ENCODE measurements at regions not wholly inside any gene's neighbourhood (a gene's known extent, or its start where the extent isn't known, plus 50 kb on each side); places are given as distances from the start of the nearest gene placed in this dataset.
"Not testable (repeated sequence)": the region's sequence is repeated elsewhere in the genome, so short reads cannot be mapped to it uniquely, and the experiment has no call there.

GRCh38 chr3:144746631-144747030 lies 775.0 kb downstream of the DIPK2A start:
- Mint-ChIP-seq H3K36me3 (ENCODE audit: low read depth) (no peaks in the 10 kb centered on the region), H3K4me3 (no peak overlapping the region), H3K4me1 (ENCODE audit: low read depth) (no peaks in the 10 kb centered on the region), H3K9me3 (peaks cover 3% of the 10 kb centered on the region), H3K27ac (no peak overlapping the region), H3K27me3 (no peaks in the 10 kb centered on the region)
- Histone ChIP-seq H3K4me3 (ENCODE audit: low read length) (no peak overlapping the region), H3K9me3 (ENCODE audit: control insufficient read depth in 1 of 2, insufficient read depth in 1 of 2, low read length in 2 of 2) (peaks cover 0 to 13% of the 10 kb centered on the region in 2 experiments), H3K36me3 (ENCODE audit: insufficient read depth, low read length) (no peaks in the 10 kb centered on the region), H3K4me1 (ENCODE audit: insufficient read depth, low read length) (no peaks in the 10 kb centered on the region), H3K27me3 (ENCODE audit: control insufficient read depth in 1 of 2, insufficient read depth in 2 of 2, low read length in 2 of 2) (no peaks in the 10 kb centered on the region), H3K27ac (ENCODE audit: low read depth in 1 of 2, low read length in 2 of 2) (no peak overlapping the region)
- ChIA-PET POLR2A (interaction anchor here (0.6 kb wide), 1 partner anchor 26 kb away, joined by 3 read pairs; no protein-coding TSS in a partner anchor), CTCF (no interaction called here)
- DNase-seq (no peak), ATAC-seq (ENCODE audit: poor library complexity) (no peak)
- no peak for TF ChIP-seq CTCF (IDR thresholded peaks at IDR 0.05)
- intact Hi-C loops (cut with DNase I, micrococcal nuclease) = no loop called here

GRCh38 chr3:144749536-144750253 lies 778.1 kb downstream of the DIPK2A start:
- intact Hi-C loops (cut with DNase I, micrococcal nuclease); H3K36me3 ChIP-seq (ENCODE audit: insufficient read depth, low read length); H3K4me3 ChIP-seq (ENCODE audit: low read length); H3K4me1 Mint-ChIP-seq (ENCODE audit: low read depth); H3K9me3 Mint-ChIP-seq; H3K27me3 Mint-ChIP-seq; H3K4me1 ChIP-seq (ENCODE audit: insufficient read depth, low read length); POLR2A ChIA-PET; H3K27ac Mint-ChIP-seq; ATAC-seq (ENCODE audit: poor library complexity); H3K27me3 ChIP-seq (ENCODE audit: control insufficient read depth in 1 of 2, insufficient read depth in 2 of 2, low read length in 2 of 2); H3K27ac ChIP-seq (ENCODE audit: low read depth in 1 of 2, low read length in 2 of 2); CTCF ChIA-PET; H3K36me3 Mint-ChIP-seq (ENCODE audit: low read depth); DNase-seq; H3K4me3 Mint-ChIP-seq: not testable (repeated sequence)
- peaks cover 0 to 13% of the 10 kb centered on the region in 2 experiments for H3K9me3 ChIP-seq (ENCODE audit: control insufficient read depth in 1 of 2, insufficient read depth in 1 of 2, low read length in 2 of 2)

GRCh38 chr3:144754076-144754783 lies 782.6 kb downstream of the DIPK2A start:
- Histone ChIP-seq H3K27me3 (ENCODE audit: control insufficient read depth in 1 of 2, insufficient read depth in 2 of 2, low read length in 2 of 2) (no peaks in the 10 kb centered on the region), H3K4me1 (ENCODE audit: insufficient read depth, low read length) (no peaks in the 10 kb centered on the region), H3K9me3 (ENCODE audit: control insufficient read depth in 1 of 2, insufficient read depth in 1 of 2, low read length in 2 of 2) (peaks cover 0 to 13% of the 10 kb centered on the region in 2 experiments), H3K36me3 (ENCODE audit: insufficient read depth, low read length) (no peaks in the 10 kb centered on the region), H3K4me3 (ENCODE audit: low read length) (no peak overlapping the region), H3K27ac (ENCODE audit: low read depth in 1 of 2, low read length in 2 of 2) (no peak overlapping the region)
- ATAC-seq (ENCODE audit: poor library complexity) = no peak
- DNase-seq = no peak
- no peaks in the 10 kb centered on the region for H3K9me3 Mint-ChIP-seq
- no peak for TF ChIP-seq CTCF (IDR thresholded peaks at IDR 0.05)
- ChIA-PET CTCF (interaction anchor here (1.1 kb wide), 1 partner anchor 10 kb away, joined by 3 read pairs; no protein-coding TSS in a partner anchor), POLR2A (no interaction called here)
- no peak overlapping the region for H3K27ac Mint-ChIP-seq
- H3K36me3 Mint-ChIP-seq (ENCODE audit: low read depth) = no peaks in the 10 kb centered on the region
- intact Hi-C loops (cut with DNase I, micrococcal nuclease) = no loop called here
- H3K4me3 Mint-ChIP-seq = no peak overlapping the region
- no peaks in the 10 kb centered on the region for H3K4me1 Mint-ChIP-seq (ENCODE audit: low read depth)
- no peaks in the 10 kb centered on the region for H3K27me3 Mint-ChIP-seq
